Jurkat, Clone E6-1 (cell line): ENCODE measurements at regions not wholly inside any gene's neighbourhood (a gene's known extent, or its start where the extent isn't known, plus 50 kb on each side); places are given as distances from the start of the nearest gene placed in this dataset.
"Not testable (repeated sequence)": the region's sequence is repeated elsewhere in the genome, so short reads cannot be mapped to it uniquely, and the experiment has no call there.

Source experiments
- DNase-seq: peaks from one replicate; pipeline ENCODE4 v3.0.0-alpha.2; 2011; ENCODE audit warnings: low read depth, low spot score
- H3K4me3 ChIP-seq: 2 replicates; pipeline ENCODE4 v1.5.1; 2011; ENCODE audit warnings: mild to moderate bottlenecking, low read length, control low read depth, moderate library complexity

DNA sequence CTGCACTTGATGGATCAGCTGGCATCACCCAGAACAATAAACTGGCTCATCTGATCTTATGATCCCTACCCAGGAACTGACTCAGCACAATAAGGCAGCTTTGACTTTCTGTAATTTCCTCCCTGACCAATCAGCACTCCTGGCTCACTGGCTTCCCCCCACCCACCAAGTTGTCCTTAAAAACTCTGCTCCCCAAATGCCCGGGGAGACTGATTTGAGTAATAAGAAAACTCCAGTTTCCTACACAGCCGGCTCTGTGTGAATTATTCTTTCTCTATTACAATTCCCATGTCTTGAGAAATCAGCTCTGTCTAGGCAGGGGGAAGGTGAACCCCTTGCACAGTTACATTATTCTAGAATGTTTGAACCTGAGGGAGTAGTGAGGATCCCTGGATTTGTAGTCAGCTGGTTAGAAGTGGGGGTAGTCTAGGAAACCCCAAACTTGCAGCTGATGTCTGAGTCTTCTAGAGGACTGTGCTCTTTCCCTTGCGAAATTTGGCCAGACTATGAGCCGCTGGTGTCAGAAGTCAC lies 111.7 kb upstream of the NEK6 start:
- no peak for DNase-seq
- H3K4me3 ChIP-seq, result no peak overlapping the region

DNA sequence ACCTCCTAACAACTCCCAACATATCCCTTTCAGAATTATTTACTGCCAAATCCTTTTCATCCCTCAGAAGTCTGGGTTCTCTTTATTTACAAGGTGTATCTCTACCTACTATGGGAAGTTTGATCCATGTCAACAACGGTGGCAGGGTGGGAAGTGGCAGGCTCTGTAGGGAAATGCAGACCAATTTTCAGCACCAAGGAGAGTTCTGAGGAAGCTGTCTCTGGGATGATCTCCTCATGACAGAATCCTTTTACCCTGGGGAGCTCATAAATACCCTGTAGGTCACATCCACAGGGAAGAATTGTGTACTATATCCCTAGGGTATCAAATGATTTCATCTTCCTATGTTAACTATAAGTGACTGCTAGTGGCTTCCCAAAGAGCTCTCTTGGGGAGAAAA lies 107.8 kb upstream of the NEK6 start:
- DNase-seq, result no peak
- no peak overlapping the region for H3K4me3 ChIP-seq

GRCh38 chr9:124163760-124164255 lies 93.9 kb upstream of the NEK6 start:
- no peak for DNase-seq
- H3K4me3 ChIP-seq, result no peak overlapping the region

- H3K4me3 ChIP-seq, result no peak overlapping the region
- no peak for DNase-seq
Measured at GRCh38 chr9:124164811-124165210, 92.9 kb upstream of the NEK6 start.

DNA sequence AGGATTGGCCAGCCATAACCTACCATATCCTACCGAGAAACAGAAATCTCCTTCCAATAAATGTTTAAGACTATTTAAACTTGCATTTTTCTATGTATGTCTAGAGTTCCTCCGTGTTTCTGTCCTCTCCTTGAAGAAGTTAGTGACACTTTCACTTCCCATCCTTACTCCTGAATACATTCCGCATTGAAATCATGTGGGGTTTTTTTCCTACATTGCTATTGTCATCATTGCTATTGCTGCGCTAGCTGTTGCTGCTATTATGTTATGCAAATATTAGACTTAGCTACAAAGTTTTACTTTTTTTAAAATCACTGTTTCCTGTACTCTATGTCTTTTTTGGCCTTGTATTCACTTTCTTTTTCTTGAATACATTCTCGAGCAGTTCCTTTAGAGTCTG lies 83.3 kb upstream of the NEK6 start:
- no peak overlapping the region for H3K4me3 ChIP-seq
- no peak for DNase-seq

DNA sequence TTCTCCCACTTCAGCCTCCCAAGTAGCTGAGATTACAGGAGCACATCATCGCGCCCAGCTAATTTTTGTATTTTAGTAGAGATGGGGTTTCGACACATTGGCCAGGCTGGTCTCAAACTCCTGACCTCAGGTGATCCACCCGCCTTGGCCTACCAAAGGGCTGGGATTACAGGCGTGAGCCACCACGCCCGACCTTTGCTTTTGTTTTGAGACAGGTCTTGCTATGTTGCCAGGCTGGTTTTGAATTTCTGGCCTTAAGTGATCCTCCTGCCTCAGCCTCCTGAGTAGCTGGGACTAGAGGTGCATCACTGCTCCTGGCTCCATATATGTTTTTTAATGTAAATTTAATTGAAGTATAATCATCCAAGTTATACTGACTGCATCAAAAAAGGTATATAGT lies 80.2 kb upstream of the NEK6 start:
- not testable (repeated sequence) for DNase-seq, H3K4me3 ChIP-seq

DNA sequence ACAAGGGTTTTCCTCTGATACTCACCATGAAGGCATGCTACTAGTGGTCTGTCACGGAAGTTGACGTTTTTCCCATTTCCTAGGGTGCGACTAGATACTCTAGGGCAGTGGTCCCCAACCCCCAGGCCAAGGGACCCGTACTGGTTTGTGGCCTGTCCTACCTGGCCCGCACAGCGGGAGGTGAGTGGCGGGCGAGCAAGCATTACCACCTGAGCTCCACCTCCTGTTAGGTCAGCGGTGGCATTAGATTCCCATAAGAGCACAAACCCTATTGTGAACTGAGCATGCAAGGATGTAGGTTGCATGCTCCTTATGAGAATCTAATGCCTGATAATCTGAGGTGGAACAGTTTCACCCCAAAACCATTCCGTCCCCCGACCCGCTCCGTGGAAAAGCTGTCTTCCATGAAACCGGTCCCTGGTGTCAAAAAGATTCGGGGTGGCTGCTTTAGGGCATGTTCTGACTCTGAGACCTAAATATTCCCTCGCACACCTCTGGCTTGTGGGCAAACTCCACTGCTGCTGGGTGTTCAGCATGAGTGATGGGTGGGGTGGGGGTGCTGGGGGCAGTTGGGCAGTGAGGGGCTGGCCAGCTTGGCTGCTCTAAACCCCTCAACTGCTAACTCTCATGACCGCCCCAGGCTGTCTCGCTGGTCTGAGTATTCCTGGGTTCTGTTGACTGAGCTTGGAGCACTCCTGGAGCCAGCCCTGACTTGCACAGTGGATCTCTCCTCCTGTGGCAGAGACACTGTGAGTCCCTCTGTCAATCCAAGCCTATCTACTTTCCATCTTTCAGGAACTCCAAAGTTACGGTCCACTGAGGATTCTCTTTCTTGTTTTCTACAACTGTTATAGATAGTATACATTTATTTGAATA lies 78.3 kb upstream of the NEK6 start:
- no peak for DNase-seq
- H3K4me3 ChIP-seq, result no peak overlapping the region

GRCh38 chr9:124180557-124180956 lies 77.2 kb upstream of the NEK6 start:
- DNase-seq, result no peak
- no peak overlapping the region for H3K4me3 ChIP-seq

GRCh38 chr9:124182741-124183140 lies 75.0 kb upstream of the NEK6 start:
- no peak for DNase-seq
- no peak overlapping the region for H3K4me3 ChIP-seq

- no peak for DNase-seq
- H3K4me3 ChIP-seq, result no peak overlapping the region
Measured at GRCh38 chr9:124183772-124184171, 74.0 kb upstream of the NEK6 start.

- H3K4me3 ChIP-seq, result no peak overlapping the region
- DNase-seq, result no peak
Measured at GRCh38 chr9:124185413-124185812, 72.3 kb upstream of the NEK6 start.

GRCh38 chr9:124187311-124187710 lies 70.4 kb upstream of the NEK6 start:
- no peak overlapping the region for H3K4me3 ChIP-seq
- DNase-seq, result no peak

- DNase-seq, result no peak
- H3K4me3 ChIP-seq, result no peak overlapping the region
Measured at GRCh38 chr9:124188331-124189110, 69.2 kb upstream of the NEK6 start.

GRCh38 chr9:124190761-124191160 lies 67.0 kb upstream of the NEK6 start:
- no peak overlapping the region for H3K4me3 ChIP-seq
- no peak for DNase-seq

DNA sequence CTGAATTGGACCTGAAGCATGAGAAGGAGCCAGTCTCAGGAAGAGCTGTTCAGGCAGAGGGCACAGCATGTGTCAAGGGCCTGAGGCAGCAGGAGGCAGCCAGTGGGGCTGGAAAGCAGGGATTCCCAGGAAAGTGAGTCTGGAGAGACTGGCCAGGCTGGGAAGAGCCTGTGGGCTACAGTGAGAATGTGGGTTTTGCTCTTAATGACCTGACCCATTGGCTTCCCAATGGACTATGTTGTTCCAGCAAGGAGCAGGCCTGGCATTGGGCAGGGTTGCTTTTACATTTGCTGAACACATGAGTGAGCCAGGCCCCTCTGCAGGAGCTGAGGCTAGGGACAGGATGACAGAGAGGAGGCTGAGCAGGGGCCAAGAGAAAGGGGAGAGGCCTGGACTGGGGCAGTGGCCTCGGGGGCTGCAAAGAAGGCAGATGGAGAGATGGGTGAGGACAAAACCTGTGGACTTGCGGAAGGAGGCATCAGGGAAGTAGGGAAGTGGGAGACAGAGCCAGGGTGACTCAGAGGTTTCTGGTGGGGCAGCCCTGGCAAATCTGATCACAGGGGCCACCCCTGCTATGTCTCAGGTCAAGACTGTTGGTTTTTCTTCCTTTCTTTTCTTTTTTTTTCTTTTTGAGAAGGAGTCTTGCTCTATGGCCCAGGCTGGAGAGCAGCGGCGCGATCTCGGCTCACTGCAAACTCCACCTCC lies 65.9 kb upstream of the NEK6 start:
- DNase-seq, result no peak
- H3K4me3 ChIP-seq, result no peak overlapping the region

DNA sequence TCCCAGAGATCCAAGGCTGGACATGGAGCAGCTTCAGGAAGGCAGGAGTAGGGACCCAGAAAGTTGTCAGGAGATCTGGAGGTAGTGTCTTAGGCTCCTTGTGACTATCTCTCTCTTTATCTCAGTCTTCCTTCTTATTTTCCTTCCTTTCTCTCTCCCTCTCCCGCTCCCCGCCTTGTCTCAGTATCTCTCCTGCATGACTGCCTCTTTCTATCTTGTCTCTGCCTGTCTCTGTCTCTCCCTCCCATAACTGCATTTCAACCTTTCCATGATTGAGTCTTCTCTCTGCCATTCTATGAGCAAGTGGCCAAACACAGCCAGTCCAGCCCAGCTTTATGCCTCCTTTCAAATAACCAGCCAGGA lies 61.0 kb upstream of the NEK6 start:
- no peak for DNase-seq
- H3K4me3 ChIP-seq, result no peak overlapping the region

- H3K4me3 ChIP-seq, result no peak overlapping the region
- no peak for DNase-seq
Measured at GRCh38 chr9:124197177-124198095, 60.3 kb upstream of the NEK6 start.

GRCh38 chr9:124198331-124198730 lies 59.4 kb upstream of the NEK6 start:
- no peak for DNase-seq
- H3K4me3 ChIP-seq, result no peak overlapping the region

GRCh38 chr9:124198948-124199347 lies 58.8 kb upstream of the NEK6 start:
- no peak for DNase-seq

More at GRCh38 chr9:124198948-124199347, 58.8 kb upstream of the NEK6 start:
- H3K4me3 ChIP-seq, result no peak overlapping the region
